ENCODE measurements at regions not wholly inside any gene's neighbourhood (a gene's known extent, or its start where the extent isn't known, plus 50 kb on each side); places are given as distances from the start of the nearest gene placed in this dataset.

GRCh38 chr10:107390563-107390962, 226.1 kb upstream of the SORCS1 start:
- Histone ChIP-seq H3K4me3 (ENCODE audit: low read depth in 2 of 2, low read length in 2 of 2) (no peak overlapping the region), H3K9me3 (ENCODE audit: control insufficient read depth, insufficient read depth, low read depth, low read length) (no peaks in the 10 kb centered on the region), H3K36me3 (ENCODE audit: control insufficient read depth, insufficient read depth, low read length) (no peaks in the 10 kb centered on the region), H3K27me3 (ENCODE audit: control insufficient read depth, insufficient read depth, low read length) (no peaks in the 10 kb centered on the region), H3K27ac (ENCODE audit: low read length) (no peak overlapping the region), H3K4me1 (ENCODE audit: control insufficient read depth, insufficient read depth, low read length) (no peaks in the 10 kb centered on the region)
- CTCF ChIA-PET = no interaction called here
- intact Hi-C loops (cut with micrococcal nuclease; ENCODE audit: unreplicated experiment) (no loop called here), in situ Hi-C loops (cut with HindIII; ENCODE audit: low pct_unique_long_range_greater_than_20kb, low sequenced_read_pairs) (no loop called here)
- no peak for DNase-seq (ENCODE audit: low read depth, low spot score)
- POLR2A ChIA-PET = no interaction called here
- no TSS peak for BruUV-seq (replicated peaks)
- TF ChIP-seq POLR2AphosphoS5 (IDR thresholded peaks at IDR 0.05; ENCODE audit: low read depth, low read length) = no peak
- no peak for ATAC-seq

GRCh38 chr10:107383357-107383756, 218.9 kb upstream of the SORCS1 start:
- H3K27me3 ChIP-seq (ENCODE audit: control insufficient read depth, insufficient read depth, low read length) = no peaks in the 10 kb centered on the region
- no TSS peak for BruUV-seq (replicated peaks)
- H3K27ac ChIP-seq (ENCODE audit: low read length) = no peak overlapping the region
- H3K4me1 ChIP-seq (ENCODE audit: control insufficient read depth, insufficient read depth, low read length) = no peaks in the 10 kb centered on the region
- H3K36me3 ChIP-seq (ENCODE audit: control insufficient read depth, insufficient read depth, low read length) = no peaks in the 10 kb centered on the region
- ATAC-seq = no peak
- H3K9me3 ChIP-seq (ENCODE audit: control insufficient read depth, insufficient read depth, low read depth, low read length) = no peaks in the 10 kb centered on the region
- intact Hi-C loops (cut with micrococcal nuclease; ENCODE audit: unreplicated experiment) = no loop called here
- DNase-seq (ENCODE audit: low read depth, low spot score) = no peak
- TF ChIP-seq POLR2AphosphoS5 (IDR thresholded peaks at IDR 0.05; ENCODE audit: low read depth, low read length) (no peak), REST (IDR thresholded peaks at IDR 0.05; ENCODE audit: insufficient read depth in 1 of 2, low read depth in 2 of 2, low read length in 1 of 2) (no peak), TCF7L2 (IDR thresholded peaks at IDR 0.05; ENCODE audit: low read depth, low read length) (no peak), SIN3A (IDR thresholded peaks at IDR 0.05; ENCODE audit: borderline replicate concordance, insufficient read depth, low read depth, low read length) (no peak), CTCF (IDR thresholded peaks at IDR 0.05) (no peak)
- in situ Hi-C loops (cut with HindIII; ENCODE audit: low pct_unique_long_range_greater_than_20kb, low sequenced_read_pairs) = no loop called here
- ChIA-PET CTCF (no interaction called here), POLR2A (no interaction called here)
- H3K4me3 ChIP-seq (ENCODE audit: low read depth in 2 of 2, low read length in 2 of 2) = no peak overlapping the region

- no peak for TF ChIP-seq CTCF (IDR thresholded peaks at IDR 0.05)
- no peak for TF ChIP-seq REST (IDR thresholded peaks at IDR 0.05; ENCODE audit: insufficient read depth in 1 of 2, low read depth in 2 of 2, low read length in 1 of 2)
- TF ChIP-seq TCF7L2 (IDR thresholded peaks at IDR 0.05; ENCODE audit: low read depth, low read length) = no peak
- TF ChIP-seq SIN3A (IDR thresholded peaks at IDR 0.05; ENCODE audit: borderline replicate concordance, insufficient read depth, low read depth, low read length) = no peak
- no peak for TF ChIP-seq POLR2AphosphoS5 (IDR thresholded peaks at IDR 0.05; ENCODE audit: low read depth, low read length)
- no peak for ATAC-seq
Observed at GRCh38 chr10:107379601-107380000, 215.1 kb upstream of the SORCS1 start.

More at GRCh38 chr10:107379601-107380000, 215.1 kb upstream of the SORCS1 start:
- intact Hi-C loops (cut with micrococcal nuclease; ENCODE audit: unreplicated experiment) = no loop called here
- Histone ChIP-seq H3K4me1 (ENCODE audit: control insufficient read depth, insufficient read depth, low read length) (no peaks in the 10 kb centered on the region), H3K27ac (ENCODE audit: low read length) (no peak overlapping the region), H3K9me3 (ENCODE audit: control insufficient read depth, insufficient read depth, low read depth, low read length) (no peaks in the 10 kb centered on the region), H3K4me3 (ENCODE audit: low read depth in 2 of 2, low read length in 2 of 2) (no peak overlapping the region), H3K36me3 (ENCODE audit: control insufficient read depth, insufficient read depth, low read length) (no peaks in the 10 kb centered on the region), H3K27me3 (ENCODE audit: control insufficient read depth, insufficient read depth, low read length) (no peaks in the 10 kb centered on the region)
- POLR2A ChIA-PET = no interaction called here
- in situ Hi-C loops (cut with HindIII; ENCODE audit: low pct_unique_long_range_greater_than_20kb, low sequenced_read_pairs) = no loop called here
- no peak for DNase-seq (ENCODE audit: low read depth, low spot score)
- BruUV-seq (replicated peaks) = no TSS peak
- CTCF ChIA-PET = no interaction called here

All from Panc1 (cell line).